CD4-positive, alpha-beta T cell treated with Interleukin-10 for 1 hour (primary cell): ENCODE measurements at regions not wholly inside any gene's neighbourhood (a gene's known extent, or its start where the extent isn't known, plus 50 kb on each side); places are given as distances from the start of the nearest gene placed in this dataset.

Experiments used
- DNase-seq: peaks from one replicate; pipeline ENCODE4 v3.0.0-alpha.2; 2020

DNA sequence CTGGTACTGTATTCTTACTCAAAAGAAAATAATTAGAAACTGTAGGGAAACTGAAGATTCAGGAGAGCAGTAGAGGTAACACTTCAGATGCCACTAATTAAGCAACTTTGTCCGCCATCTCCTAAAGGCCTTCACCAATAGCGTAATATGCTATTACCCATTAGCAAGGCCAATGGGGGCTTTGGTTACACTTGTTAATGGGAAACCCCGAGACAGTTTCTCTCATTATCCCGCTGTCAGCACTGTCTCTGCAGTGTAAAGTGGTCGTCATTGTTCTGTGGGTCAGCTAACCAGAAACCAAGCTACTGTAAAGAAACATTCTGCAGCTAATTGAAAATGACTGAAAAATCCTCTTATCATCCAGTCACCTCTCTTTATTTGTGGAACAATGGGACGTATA, 468.0 kb upstream of the POU3F2 start:
- no peak for DNase-seq

DNA sequence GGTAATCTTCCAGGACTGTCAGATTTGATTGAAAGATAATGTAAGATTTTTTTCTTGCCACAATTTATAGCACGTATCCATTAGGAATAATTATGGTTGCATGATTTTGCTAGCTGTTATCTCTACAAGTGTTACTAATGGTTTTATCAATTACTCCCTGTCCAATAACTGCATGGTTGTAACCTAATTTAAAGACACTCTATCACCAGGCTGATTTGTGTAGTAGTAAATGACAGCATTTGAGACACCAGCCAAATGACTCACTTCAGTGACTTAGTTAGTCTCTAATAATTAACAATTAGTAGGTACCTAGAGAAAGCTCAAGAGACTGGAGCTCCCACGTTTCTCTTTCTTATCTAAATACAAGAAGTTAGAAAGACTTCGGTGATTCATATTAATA, 453.8 kb upstream of the POU3F2 start:
- DNase-seq = no peak

DNA sequence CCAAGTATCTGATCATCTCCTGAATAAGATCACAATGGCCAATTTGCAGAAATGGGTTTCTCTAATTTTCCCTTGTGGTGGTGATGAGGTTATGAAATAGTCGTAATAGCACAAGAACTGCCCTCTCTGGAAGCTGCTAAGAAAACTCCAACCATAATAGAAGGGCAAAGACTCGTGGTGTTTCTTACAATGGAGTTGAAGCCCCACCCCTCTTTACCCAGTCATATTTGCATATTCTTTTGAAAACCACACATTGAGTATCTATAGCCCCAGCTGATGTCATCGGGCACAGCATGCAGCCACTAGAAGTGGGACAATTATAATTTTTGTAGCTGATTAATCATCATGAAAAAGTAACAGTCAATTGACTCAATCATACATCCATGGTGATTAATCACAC, 452.1 kb upstream of the POU3F2 start:
- no peak for DNase-seq

DNA sequence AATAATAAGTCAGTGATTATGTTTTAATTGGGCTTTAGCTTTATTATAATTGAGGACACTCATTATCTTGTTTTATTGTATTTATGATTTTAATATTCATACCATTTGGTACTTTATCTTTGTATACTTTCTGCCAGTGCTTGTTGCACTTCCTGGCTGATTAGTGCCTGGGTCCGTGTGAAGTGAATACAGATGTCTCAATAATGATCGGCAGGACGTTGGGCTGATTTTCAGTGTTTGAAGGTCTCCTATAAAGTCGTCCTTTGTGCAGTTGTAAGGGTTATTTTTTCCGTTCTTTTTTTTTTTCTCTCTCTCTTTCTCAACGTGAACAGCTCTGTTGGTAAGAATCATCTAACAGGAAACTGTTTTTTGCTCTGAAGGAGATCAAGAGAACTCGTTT, 450.0 kb upstream of the POU3F2 start:
- no peak for DNase-seq

DNA sequence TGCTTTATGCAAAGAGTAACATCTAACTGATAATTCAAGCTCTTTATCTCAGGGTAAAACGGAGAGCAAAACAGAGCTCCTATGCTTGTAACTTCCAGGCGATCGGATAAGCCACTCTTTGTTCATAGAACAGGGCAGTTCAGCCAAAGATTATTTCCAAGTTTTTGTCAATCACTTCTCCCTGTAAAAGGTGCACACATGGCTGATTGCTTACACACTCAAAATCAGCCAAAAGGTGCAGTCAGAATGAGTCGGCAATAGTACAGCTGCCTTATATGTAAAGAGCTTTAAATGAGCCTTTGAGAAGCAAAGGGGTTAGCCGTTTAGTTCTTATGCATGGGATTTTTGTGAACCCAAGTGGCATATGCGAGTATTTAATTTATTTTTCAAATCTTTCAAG, 449.6 kb upstream of the POU3F2 start:
- no peak for DNase-seq

DNA sequence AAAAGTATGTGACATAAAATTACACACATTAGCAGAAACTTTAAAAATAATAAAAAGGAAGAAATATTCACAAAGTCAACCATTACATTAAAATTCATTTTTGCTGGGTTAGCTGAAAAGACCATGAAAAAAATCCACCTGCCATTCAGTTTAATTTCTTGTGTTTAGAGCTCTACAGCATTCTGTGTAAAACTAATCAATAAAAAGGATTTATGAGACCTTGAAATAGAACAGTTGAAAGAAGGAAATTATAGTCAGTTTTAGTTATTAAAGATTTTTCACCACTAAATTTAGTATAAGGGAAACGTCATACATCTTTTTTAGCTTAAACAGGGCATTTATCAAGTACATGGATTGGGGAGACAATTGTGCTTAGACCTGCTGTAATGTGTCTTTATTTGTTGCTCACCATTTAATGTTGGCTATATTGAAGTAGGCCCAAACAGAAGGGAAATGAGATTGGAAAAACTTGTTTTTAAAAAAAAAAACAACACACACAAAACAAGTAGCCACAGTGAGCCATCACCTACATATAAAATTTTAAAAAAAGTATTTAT, 438.7 kb upstream of the POU3F2 start:
- DNase-seq = no peak

DNA sequence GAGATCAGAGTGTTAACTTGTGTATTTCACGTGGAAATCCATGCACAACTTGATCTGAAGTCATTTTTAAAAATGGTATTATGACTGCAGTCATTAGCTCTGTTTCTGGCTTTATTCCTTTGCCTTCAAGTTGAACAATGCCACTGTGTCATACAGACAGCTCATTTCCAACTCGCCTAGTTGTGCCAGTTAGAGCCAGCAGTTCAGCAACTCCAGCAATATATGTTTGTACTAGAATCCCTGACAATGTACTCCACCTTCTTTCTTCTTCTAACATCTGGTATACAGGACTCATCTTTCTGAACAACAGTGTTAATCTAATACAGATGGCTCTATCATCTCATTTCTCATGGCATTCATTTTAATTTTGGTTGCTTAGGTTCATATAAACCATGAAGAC, 418.3 kb upstream of the POU3F2 start:
- no peak for DNase-seq

DNA sequence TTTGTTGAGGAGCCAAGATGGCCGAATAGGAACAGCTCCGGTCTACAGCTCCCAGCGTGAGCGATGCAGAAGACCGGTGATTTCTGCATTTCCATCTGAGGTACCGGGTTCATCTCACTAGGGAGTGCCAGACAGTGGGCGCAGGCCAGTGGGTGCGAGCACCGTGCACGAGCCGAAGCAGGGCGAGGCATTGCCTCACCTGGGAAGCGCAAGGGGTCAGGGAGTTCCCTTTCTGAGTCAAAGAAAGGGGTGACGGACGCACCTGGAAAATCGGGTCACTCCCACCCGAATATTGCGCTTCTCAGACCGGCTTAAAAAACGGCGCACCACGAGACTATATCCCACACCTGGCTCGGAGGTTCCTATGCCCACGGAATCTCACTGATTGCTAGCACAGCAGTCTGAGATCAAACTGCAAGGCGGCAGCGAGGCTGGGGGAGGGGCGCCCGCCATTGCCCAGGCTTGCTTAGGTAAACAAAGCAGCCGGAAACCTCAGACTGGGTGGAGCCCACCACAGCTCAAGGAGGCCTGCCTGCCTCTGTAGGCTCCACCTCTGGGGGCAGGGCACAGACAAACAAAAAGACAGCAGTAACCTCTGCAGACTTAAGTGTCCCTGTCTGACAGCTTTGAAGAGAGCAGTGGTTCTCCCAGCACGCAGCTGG, 417.7 kb upstream of the POU3F2 start:
- DNase-seq = peak; percentile 18

DNA sequence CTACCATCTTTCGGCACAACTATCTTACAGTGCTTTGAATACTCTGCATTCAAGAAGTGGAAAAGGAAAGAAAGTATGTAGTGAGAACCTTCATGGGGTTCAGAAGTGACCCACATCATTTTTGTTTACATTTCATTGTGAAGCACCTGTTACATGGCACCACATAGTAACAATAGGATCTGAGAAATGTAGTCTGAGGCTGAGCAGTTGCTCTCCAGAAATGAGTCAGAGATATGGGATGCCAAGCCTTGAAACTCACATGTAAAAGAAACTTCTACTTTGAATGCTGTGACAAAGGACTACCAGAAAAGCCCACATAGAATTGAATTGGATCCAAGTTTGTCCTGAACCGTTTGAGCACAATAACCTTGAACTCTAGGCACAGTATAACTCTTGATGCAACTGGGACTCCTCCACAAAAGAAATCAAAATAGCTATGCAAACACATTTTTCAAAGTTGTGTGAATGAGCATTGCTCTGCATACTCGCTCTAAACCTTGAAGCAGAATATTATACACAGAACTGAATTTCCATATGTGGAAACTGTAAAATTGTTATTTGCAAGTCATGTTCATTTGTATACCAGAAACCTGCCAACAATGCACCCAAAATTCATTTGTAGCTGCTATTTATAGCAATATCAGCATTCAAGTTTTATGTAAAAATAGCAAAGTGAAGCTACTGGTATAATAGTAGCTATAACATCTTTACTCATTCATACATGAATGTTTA, 400.9 kb upstream of the POU3F2 start:
- DNase-seq = no peak

DNA sequence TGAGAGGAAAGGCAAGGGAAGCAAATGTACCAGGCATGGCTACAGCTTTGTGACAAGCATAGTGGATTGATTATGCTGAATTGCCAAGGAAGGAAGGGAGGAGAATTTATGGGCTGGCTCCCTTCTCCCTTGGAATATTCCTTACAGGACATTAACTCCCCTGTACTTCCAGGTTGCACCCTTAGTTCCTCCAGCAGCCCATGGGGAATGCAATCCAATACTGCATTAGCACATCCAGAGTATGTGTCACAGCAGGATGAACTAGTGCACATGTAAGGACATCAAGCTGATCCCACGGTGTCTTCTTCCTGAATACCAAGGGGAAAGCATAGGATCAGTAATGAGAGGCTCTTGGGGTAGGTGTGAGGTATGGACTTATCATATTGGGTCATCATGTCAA, 390.7 kb upstream of the POU3F2 start:
- DNase-seq = no peak

DNA sequence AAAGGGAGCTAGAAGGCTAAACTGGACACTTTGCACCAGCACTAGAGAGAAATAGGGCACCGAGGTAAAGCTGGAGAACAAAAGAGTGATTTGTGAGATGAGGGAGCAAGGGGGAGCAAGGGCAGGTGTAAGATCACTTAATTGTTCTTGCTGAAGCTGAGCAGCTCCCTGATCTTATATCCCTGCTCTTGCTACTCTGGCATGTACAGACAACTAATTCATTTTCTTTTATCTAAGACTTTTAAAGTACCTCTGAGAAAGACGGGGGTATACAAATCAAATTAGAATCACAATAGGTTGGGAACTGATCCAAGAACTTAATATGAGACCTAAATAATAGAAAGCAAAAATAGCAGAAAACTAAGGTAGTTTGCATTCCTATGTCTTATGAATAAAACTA, 381.7 kb upstream of the POU3F2 start:
- DNase-seq = no peak

DNA sequence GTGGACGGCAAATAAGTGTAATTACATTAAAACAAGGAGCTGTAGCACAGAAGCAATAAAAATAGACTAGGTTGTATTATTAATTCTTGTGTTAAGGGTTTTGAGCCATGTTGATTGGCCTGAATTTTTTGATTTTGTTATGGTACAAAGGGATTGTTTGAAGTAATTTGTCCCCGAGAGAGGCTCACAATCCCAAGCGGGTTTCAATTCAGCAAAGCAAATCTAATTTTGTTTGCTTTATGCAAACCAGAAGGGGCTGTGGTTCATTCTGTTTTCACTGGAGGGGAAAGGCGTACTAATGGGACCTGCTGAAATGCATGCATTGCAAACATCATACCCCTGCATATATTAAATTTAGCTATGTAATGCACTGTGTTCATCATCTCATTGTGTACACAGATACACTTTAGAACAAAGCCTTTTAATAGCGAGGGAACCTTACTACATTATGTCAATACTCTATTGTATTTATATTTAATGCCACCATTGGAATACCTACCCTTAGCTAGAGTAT, 379.5 kb upstream of the POU3F2 start:
- DNase-seq = no peak

DNA sequence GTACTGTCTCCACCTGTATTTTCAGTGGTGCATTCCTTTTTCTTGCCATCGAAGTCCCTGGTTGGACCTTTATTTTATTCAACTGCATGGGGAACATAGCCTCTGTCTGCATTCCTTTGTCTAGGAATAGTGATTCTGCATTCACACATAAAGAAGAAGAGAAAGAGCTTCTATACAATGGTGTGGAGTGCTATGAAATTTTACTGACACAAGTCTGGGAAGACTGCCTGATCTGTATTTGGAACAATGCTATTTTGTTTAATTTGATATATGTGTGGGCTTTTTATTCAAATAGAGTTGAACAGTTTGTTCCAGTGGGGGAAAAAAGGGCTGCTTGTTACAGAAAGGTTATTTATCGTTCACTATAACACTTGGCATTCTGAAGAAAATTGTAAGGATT, 375.7 kb upstream of the POU3F2 start:
- DNase-seq = no peak

DNA sequence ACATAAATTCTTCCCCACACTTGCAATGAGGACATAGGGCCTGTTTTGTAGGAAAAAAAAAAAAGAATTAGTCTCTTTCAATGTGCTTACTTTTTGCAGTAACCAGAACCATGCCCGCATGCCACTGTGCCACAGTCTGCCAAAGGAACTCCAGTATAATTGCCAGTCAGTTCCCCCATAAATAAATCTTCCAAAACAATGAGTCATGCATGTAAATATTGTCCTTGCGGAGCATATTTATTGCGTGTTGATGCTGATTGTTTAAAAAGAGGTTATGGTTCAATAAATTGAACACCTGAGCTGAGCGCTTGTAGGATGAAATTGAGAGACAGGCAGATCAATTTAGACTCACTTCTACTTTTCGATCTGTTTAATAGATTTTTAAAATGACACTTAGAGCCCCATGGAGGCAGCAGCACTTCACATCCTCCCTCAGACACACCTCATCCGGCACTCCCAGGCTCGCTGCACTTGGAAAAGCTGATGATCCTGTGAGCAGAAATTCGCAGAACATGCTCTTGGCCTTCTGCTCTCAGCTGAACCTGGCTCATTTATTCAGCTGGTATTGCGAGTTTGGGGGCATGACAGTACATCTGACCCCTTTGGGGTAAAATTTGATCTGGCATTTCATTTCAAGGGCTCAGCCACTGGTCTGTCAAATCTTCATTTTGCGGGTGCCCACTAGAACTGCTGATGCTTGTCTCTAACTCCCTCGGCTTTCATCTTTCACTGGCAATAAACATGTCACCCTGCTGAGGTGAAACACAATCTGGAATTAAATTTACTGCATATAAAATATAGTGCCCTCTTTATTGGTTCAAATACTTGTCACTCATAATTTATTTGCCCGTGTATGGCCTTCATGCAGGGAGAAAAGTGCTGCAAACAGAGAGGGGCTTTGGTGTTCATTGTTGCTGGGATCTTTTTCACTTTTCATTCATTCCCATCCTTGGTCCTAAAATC, 371.1 kb upstream of the POU3F2 start:
- DNase-seq = no peak

DNA sequence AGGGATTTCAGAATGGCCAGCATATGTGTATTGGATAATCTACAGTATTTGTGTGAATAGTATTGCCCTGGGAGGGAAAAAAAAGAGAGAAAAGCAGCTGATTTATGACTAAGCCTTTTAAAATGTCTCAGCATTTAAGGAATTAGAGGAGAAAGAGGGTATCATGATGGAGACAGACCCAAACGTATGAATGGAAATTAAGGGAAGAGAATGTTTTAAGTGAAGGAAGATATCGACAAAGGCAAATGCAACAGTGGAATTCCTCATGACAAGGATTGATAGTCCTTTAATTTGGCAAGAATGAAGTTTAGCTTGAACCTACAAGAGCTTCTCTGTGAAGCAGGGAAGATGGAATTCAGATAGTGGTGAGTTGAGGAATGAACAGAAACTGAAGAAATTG, 367.3 kb upstream of the POU3F2 start:
- no peak for DNase-seq

DNA sequence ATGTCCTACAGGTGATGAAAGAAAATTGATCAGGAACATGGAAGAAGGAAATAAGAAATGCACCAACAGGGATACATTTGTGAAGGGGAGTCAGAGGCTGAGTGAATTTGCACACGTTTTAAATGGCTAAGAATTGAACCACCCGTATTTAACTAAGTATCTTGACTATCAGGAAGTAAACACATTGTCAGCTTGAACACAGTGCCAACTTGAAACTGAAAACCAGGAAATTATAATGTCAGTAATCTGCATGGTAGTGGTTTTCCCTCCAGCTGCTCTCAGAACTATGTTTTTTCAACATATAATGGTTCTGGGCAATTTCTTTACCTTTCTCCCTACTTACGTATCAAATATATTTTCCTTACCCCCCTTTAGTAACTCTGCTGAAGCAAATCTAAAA, 366.5 kb upstream of the POU3F2 start:
- no peak for DNase-seq

DNA sequence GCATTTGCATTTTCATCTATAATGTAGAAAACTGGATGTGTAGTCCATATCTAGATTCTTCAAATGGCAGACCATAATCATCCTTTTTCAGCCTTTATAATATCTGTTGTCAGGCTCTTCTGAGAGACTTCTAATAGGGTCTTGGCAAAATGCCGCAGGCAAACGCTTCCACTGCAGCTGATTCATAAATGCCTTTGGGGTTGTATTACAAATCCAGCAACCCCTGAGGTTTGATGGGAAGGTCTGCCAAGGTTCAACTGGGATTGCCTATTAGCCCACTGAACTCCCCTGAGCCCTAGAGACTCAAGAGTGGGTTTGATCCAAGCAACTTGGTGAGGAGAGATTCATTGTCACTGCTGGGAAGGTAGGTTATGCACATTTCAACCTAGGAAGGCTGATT, 365.2 kb upstream of the POU3F2 start:
- DNase-seq = no peak

DNA sequence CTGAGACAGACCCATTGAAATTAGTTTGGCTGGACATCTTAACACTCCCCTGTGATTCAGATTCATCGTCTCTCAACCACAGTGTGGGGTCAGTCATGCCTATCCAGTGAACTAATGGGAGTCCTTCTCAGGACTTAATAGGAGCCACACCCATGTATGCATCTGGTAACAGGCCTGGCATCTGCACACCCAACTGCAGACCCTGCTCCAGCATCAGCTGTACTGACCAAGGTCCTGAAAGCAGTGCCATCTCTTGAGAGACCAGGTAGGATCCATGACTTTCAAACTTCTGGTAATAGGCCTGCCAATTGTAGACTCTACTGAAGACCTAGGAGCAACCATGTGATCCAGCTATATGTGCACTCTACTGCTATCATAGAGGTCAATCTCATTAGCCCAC, 363.6 kb upstream of the POU3F2 start:
- no peak for DNase-seq

DNA sequence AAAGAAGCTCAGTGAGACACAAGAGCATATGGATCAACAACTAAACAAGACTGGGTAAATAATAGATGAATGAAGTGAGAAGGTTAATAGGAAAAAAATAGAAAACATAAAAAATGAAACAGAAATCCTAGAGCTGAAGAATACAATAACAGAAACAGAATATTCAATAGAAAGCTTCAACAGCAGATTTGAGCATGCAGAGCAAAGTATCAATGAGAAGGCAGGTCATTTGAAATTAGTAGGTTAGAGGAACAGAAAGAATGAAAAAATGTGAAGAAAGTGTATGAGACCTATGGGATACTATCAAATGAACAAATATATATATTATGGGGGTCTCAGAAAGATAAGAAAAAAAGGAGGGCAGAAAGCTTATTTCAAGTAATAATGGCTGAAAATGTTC, 362.9 kb upstream of the POU3F2 start:
- no peak for DNase-seq

DNA sequence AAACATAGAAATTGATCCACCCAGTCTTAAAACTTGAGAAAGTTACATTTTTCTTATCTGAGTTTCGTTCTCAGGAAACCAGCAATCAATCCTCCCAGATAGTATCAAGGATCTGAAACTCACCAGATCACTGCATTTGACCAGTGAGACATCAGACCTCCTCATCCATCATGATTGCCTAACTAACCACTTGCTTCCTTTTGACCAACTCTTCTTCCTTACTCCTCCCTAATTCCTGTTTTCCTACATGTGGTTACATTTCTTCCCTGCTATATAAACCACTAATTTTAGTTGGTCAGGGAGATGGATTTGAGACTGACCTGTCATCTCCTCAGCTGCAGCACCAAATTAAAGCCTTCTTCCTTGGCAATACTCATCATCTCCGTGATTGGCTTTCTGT, 357.1 kb upstream of the POU3F2 start:
- no peak for DNase-seq

DNA sequence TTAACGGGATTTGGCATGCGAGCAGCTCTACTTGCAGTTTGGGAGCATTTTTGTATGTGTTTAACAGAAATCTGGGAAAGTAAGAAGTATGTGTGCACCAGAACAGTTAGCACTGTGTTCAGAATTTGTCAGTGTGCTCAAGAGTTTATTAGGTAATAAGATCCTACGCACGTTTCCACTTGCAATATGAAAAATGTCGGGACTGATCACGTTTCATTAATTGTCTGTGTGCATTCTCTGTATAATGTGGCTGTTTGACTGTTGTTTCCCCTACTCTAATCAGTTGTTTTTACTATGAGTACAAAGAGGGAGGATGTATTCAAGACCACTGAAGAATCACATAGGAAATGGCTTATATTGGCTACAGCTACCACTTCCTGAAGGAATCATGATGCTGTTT, 349.7 kb upstream of the POU3F2 start:
- no peak for DNase-seq

DNA sequence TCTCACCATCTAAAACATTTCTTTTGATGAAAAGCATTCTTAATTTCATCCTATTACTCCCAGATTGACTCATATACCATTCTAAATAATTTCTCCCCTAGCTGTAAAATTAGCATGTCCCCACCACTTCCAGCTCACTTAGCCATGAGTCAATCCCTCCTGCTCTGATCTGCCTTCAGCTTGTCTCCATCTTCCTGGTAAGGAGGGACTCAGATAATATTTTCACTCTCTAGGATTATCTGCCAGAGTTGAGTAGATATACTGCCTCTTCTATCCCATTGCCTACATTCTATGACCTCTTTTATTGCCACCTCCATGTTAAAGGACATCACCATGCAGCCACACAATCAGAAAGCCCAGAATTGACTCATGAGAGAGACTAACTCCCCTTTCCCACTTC, 348.8 kb upstream of the POU3F2 start:
- no peak for DNase-seq

DNA sequence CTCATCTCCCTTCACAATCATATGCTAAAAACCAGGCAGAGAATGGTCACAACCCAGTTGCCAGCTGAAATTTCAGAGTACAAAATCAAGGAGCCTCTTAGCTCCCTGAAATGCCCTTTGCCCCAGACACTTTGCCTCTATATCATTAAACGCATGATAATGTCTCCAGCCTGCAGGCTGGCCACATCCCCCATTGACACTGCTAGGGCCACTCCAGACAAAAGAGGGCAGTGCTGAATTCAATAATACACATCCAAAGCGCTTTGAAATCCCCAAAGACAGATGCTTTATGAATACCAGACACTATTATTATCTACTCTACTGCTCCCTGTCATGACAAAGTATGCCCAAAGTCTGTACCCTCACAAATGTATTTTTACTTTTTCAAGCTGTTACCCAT, 348.3 kb upstream of the POU3F2 start:
- no peak for DNase-seq
